Activated T-cell treated with anti-CD3 and anti-CD28 coated beads, Interleukin-2, amount 50 U/mL, for 72 hours (primary cell): ENCODE measurements at regions not wholly inside any gene's neighbourhood (a gene's known extent, or its start where the extent isn't known, plus 50 kb on each side); places are given as distances from the start of the nearest gene placed in this dataset.

Experiments
- ATAC-seq, 2 donors: fragments of 150-1000 bp; cut with Tn5 transposase; replicated peaks in 1 of 2; 2 replicates each; pipeline ENCODE4 v1.10.0; 2021; ENCODE audit warnings: moderate library complexity in 2 of 2, mild to moderate bottlenecking in 1 of 2
- DNase-seq, 2 donors: peaks; one replicate each; pipeline ENCODE4 v3.0.0; 2021 to 2022; ENCODE audit warnings: mixed read lengths in 1 of 2
- H3K27ac Mint-ChIP-seq: one replicate; pipeline ENCODE4 v1.8.0; 2022; ENCODE audit warnings: mild to moderate bottlenecking, moderate library complexity, mixed read lengths
- H3K27me3 Mint-ChIP-seq: one replicate; pipeline ENCODE4 v1.8.0; 2022; ENCODE audit warnings: low read depth, mixed read lengths
- H3K36me3 Mint-ChIP-seq, 2 donors: one replicate each; pipeline ENCODE4 v1.8.0; 2022; ENCODE audit warnings: mixed read lengths in 2 of 2, mild to moderate bottlenecking in 1 of 2; ENCODE audit not compliant: insufficient read depth in 2 of 2
- H3K4me1 Mint-ChIP-seq: one replicate; pipeline ENCODE4 v1.8.0; 2022; ENCODE audit warnings: low read depth, mixed read lengths
- H3K4me3 Mint-ChIP-seq, 2 donors: one replicate each; pipeline ENCODE4 v1.8.0; 2022; ENCODE audit warnings: mild to moderate bottlenecking in 2 of 2, mixed read lengths in 2 of 2, moderate library complexity in 2 of 2
- H3K9me3 Mint-ChIP-seq, 2 donors: one replicate each; pipeline ENCODE4 v1.8.0; 2022; ENCODE audit warnings: mixed read lengths in 2 of 2

- Mint-ChIP-seq H3K4me1 (no peaks in the 10 kb centered on the region), H3K4me3 (no peak overlapping the region), H3K27me3 (peaks cover 12% of the 10 kb centered on the region), H3K9me3 (peaks cover 0 to 3% of the 10 kb centered on the region in 2 donors), H3K36me3 (no peaks in the 10 kb centered on the region), H3K27ac (no peak overlapping the region)
- ATAC-seq (no peak), DNase-seq (no peak)
Measured at GRCh38 chr18:60007661-60008060, 107.9 kb downstream of the PMAIP1 start.

- Mint-ChIP-seq H3K4me3 (no peak overlapping the region), H3K36me3 (peaks cover 0 to 2% of the 10 kb centered on the region in 2 donors), H3K9me3 (peaks cover 0 to 12% of the 10 kb centered on the region in 2 donors), H3K27me3 (peaks cover 41% of the 10 kb centered on the region), H3K4me1 (no peaks in the 10 kb centered on the region), H3K27ac (no peak overlapping the region)
- DNase-seq (no peak), ATAC-seq (no peak)
Measured at GRCh38 chr18:60003610-60004185, 103.9 kb downstream of the PMAIP1 start.

- ATAC-seq, result no peak
- Mint-ChIP-seq H3K27me3 (peaks cover 40% of the 10 kb centered on the region), H3K4me3 (no peak overlapping the region), H3K9me3 (peaks cover 0 to 4% of the 10 kb centered on the region in 2 donors), H3K4me1 (no peaks in the 10 kb centered on the region), H3K36me3 (no peaks in the 10 kb centered on the region), H3K27ac (no peak overlapping the region)
- DNase-seq, result peak; percentile 9 to 16
Measured at GRCh38 chr18:59996370-59996966, 96.7 kb downstream of the PMAIP1 start.

GRCh38 chr18:59994357-59994756, 94.6 kb downstream of the PMAIP1 start:
- Mint-ChIP-seq H3K9me3 (no peaks in the 10 kb centered on the region), H3K27me3 (peaks cover 39% of the 10 kb centered on the region), H3K36me3 (no peaks in the 10 kb centered on the region), H3K4me1 (no peaks in the 10 kb centered on the region), H3K4me3 (no peak overlapping the region), H3K27ac (no peak overlapping the region)
- DNase-seq (no peak), ATAC-seq (peak in 1 of 2 donors; percentile 41)

GRCh38 chr18:59993560-59993959, 93.8 kb downstream of the PMAIP1 start:
- no peak overlapping the region for H3K27ac Mint-ChIP-seq
- H3K4me1 Mint-ChIP-seq, result no peaks in the 10 kb centered on the region
- DNase-seq (no peak), ATAC-seq (no peak)
- peaks cover 31% of the 10 kb centered on the region for H3K27me3 Mint-ChIP-seq
- no peaks in the 10 kb centered on the region for H3K36me3 Mint-ChIP-seq
- H3K4me3 Mint-ChIP-seq, result no peak overlapping the region
- H3K9me3 Mint-ChIP-seq, result no peaks in the 10 kb centered on the region

GRCh38 chr18:59990121-59990823, 90.5 kb downstream of the PMAIP1 start:
- no peaks in the 10 kb centered on the region for H3K4me1 Mint-ChIP-seq
- DNase-seq (no peak), ATAC-seq (no peak)
- H3K27me3 Mint-ChIP-seq, result peaks cover 21% of the 10 kb centered on the region
- H3K9me3 Mint-ChIP-seq, result no peaks in the 10 kb centered on the region
- no peak overlapping the region for H3K27ac Mint-ChIP-seq
- no peak overlapping the region for H3K4me3 Mint-ChIP-seq
- no peaks in the 10 kb centered on the region for H3K36me3 Mint-ChIP-seq

- DNase-seq, result peak; percentile 41 to 46
- H3K9me3 Mint-ChIP-seq, result no peaks in the 10 kb centered on the region
- H3K36me3 Mint-ChIP-seq, result no peaks in the 10 kb centered on the region
- H3K4me3 Mint-ChIP-seq, result no peak overlapping the region
- H3K27me3 Mint-ChIP-seq, result peaks cover 18% of the 10 kb centered on the region
- no peak overlapping the region for H3K27ac Mint-ChIP-seq
- no peak for ATAC-seq
- H3K4me1 Mint-ChIP-seq, result no peaks in the 10 kb centered on the region
Measured at GRCh38 chr18:59988098-59988706, 88.4 kb downstream of the PMAIP1 start.

- H3K27ac Mint-ChIP-seq, result no peak overlapping the region
- H3K4me3 Mint-ChIP-seq, result no peak overlapping the region
- ATAC-seq (no peak), DNase-seq (no peak)
- H3K9me3 Mint-ChIP-seq, result peaks cover 0 to 3% of the 10 kb centered on the region in 2 donors
- peaks cover 14% of the 10 kb centered on the region for H3K27me3 Mint-ChIP-seq
- H3K36me3 Mint-ChIP-seq, result no peaks in the 10 kb centered on the region
- no peaks in the 10 kb centered on the region for H3K4me1 Mint-ChIP-seq
Measured at GRCh38 chr18:59987102-59987501, 87.3 kb downstream of the PMAIP1 start.

- H3K27me3 Mint-ChIP-seq, result peaks cover 14% of the 10 kb centered on the region
- H3K4me1 Mint-ChIP-seq, result no peaks in the 10 kb centered on the region
- H3K27ac Mint-ChIP-seq, result no peak overlapping the region
- peaks cover 0 to 3% of the 10 kb centered on the region in 2 donors for H3K9me3 Mint-ChIP-seq
- DNase-seq (no peak), ATAC-seq (no peak)
- H3K4me3 Mint-ChIP-seq, result no peak overlapping the region
- H3K36me3 Mint-ChIP-seq, result no peaks in the 10 kb centered on the region
Measured at GRCh38 chr18:59986139-59986538, 86.3 kb downstream of the PMAIP1 start.

GRCh38 chr18:59985289-59985688, 85.5 kb downstream of the PMAIP1 start:
- ATAC-seq, result no peak
- Mint-ChIP-seq H3K4me1 (no peaks in the 10 kb centered on the region), H3K9me3 (peaks cover 0 to 3% of the 10 kb centered on the region in 2 donors), H3K36me3 (no peaks in the 10 kb centered on the region), H3K27ac (no peak overlapping the region), H3K27me3 (peaks cover 9% of the 10 kb centered on the region), H3K4me3 (no peak overlapping the region)
- DNase-seq, result no peak

- no peaks in the 10 kb centered on the region for H3K4me1 Mint-ChIP-seq
Measured at GRCh38 chr18:59983506-59983905, 83.7 kb downstream of the PMAIP1 start.

GRCh38 chr18:59980188-59980637, 80.4 kb downstream of the PMAIP1 start:
- peaks cover 10% of the 10 kb centered on the region for H3K27me3 Mint-ChIP-seq
- H3K4me3 Mint-ChIP-seq, result no peak overlapping the region
- H3K4me1 Mint-ChIP-seq, result no peaks in the 10 kb centered on the region
- no peak for ATAC-seq
- H3K27ac Mint-ChIP-seq, result no peak overlapping the region
- no peak for DNase-seq
- H3K36me3 Mint-ChIP-seq, result no peaks in the 10 kb centered on the region
- peaks cover 0 to 3% of the 10 kb centered on the region in 2 donors for H3K9me3 Mint-ChIP-seq

More at GRCh38 chr18:59983506-59983905, 83.7 kb downstream of the PMAIP1 start:
- ATAC-seq (no peak), DNase-seq (no peak)
- Mint-ChIP-seq H3K4me3 (no peak overlapping the region), H3K27ac (no peak overlapping the region), H3K9me3 (peaks cover 0 to 3% of the 10 kb centered on the region in 2 donors), H3K27me3 (peaks cover 7% of the 10 kb centered on the region), H3K36me3 (no peaks in the 10 kb centered on the region)

- Mint-ChIP-seq H3K4me1 (peaks cover 5% of the 10 kb centered on the region), H3K27me3 (peaks cover 25% of the 10 kb centered on the region), H3K27ac (no peak overlapping the region), H3K9me3 (peaks cover 0 to 3% of the 10 kb centered on the region in 2 donors), H3K36me3 (peaks cover 0 to 4% of the 10 kb centered on the region in 2 donors), H3K4me3 (no peak overlapping the region)
- DNase-seq (no peak), ATAC-seq (no peak)
Measured at GRCh38 chr18:59971871-59972428, 72.2 kb downstream of the PMAIP1 start.
